GM18861 (cell line): ENCODE measurements at regions not wholly inside any gene's neighbourhood (a gene's known extent, or its start where the extent isn't known, plus 50 kb on each side); places are given as distances from the start of the nearest gene placed in this dataset.
"Not testable (repeated sequence)": the region's sequence is repeated elsewhere in the genome, so short reads cannot be mapped to it uniquely, and the experiment has no call there.

Experiments used
- ATAC-seq: cut with Tn5 transposase; IDR thresholded peaks from one replicate; pipeline ENCODE4 v1.9.1; 2021; ENCODE audit not compliant: unreplicated experiment

DNA sequence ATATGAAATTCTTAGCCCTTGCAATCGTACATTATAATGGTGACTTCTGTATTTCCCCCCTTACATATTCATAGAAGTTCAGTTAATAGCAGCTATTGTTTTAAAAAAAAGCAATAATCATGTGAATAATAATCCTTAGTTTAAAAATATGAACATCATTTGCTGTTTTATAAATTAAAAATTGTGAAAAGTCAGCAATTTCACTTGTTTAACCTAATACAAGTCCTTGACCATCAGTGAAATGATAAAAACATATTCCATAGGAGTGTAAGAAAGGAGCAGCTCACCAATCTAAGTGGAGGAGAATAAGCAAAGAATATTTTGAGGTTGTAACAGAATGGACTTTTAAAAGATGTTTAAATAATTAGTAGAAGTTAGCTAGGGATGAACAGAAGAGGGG lies 650.2 kb downstream of the SUCLG1 start:
- ATAC-seq = no peak

DNA sequence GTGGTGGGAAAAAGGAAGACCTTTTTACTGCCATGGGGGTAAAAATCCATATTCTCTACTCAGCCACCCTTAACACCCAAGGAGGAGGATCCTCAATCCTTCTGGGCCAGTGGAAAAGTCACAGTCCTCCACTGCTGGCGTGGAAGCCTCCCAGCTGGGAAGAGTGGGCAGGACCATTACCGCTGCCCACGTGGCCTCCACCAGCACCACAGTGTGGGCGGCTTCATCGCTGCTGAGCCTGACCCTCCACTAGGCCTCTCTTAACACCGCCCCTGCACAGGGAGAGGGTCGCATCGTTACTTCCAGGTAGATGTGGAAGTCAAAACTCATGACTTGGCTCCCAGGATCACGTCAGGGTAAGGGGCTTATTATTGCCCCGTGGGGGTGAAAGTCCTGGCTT lies 656.5 kb downstream of the SUCLG1 start:
- ATAC-seq = no peak

DNA sequence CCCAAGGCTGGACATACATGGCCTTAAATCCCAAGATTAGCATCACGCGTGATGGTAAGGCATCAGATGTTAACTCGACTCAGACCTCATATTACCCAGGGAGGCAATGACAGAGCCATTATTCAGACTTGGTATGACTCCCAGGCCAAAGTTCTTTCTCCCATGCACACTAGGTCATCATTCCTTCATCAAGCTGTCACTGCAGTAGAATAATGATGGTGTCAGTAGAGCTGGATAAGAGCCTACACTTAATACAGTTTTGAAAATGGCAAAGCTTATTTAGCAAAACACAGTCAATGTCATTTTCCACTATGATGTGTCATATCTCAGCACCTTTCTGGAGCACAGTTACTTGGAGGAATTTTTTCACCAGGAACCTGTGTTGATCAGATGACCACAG lies 663.3 kb downstream of the SUCLG1 start:
- no peak for ATAC-seq

DNA sequence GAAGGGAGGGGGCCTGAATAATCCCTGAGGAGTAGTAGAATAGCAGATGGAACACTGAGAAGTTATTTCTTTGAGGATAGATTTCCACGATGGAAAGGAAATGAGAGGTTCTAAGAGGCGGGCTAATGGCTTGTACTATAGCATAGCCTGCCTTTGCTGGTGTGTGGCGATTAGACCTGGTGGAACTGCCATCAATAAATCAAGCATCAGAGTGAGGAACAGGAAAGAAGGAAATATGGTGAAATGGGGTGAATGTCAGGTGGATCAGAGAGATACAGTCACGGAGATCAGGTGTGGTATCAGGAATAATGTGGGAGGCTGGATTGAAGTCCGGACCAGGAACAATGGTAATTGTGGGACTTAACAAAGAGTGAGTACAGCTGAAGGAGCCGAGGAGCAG lies 668.6 kb downstream of the SUCLG1 start:
- ATAC-seq = not testable (repeated sequence)

DNA sequence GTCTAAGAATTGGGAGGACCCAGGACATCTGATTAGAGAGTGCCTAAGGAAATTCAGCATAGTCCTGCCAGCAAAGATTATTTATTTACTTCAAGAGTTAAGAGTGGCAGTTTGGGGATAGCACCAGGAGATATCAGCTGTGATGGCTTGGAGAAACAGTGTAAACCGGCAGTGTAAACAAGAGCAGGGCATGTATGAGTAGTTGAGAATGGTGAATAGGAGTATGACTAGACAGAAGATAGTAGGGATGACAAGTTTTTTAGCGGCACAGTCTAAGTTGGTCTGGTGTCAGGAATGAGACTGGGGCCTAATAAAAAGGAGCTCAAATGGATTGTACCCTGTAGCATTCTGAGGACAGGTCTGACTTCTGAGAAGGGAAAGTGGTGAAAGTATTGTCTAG lies 669.4 kb downstream of the SUCLG1 start:
- ATAC-seq = not testable (repeated sequence)

DNA sequence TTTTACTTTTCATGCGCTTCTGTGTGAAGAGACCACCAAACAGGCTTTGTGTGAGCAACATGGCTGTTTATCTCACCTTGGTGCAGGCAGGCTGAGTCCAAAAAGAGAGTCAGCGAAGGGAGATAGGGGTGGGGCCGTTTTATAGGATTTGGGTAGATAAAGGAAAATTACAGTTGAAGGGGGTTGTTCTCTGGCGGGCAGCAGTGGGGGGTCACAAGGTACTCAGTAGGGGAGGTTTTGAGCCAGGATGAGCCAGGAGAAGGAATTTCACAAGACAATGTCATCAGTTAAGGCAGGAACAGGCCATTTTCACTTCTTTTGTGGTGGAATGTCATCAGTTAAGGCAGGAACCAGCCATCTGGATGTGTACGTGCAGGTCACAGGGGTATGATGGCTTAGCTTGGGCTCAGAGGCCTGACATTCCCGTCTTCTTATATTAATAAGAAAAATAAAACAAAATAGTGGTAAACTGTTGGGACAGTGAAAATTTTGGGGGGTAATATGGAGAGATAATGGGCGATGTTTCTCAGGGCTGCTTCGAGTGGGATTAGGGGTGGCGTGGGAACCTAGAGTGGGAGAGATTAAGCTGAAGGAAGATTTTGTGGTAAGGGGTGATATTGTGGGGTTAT lies 670.0 kb downstream of the SUCLG1 start:
- ATAC-seq = not testable (repeated sequence)

DNA sequence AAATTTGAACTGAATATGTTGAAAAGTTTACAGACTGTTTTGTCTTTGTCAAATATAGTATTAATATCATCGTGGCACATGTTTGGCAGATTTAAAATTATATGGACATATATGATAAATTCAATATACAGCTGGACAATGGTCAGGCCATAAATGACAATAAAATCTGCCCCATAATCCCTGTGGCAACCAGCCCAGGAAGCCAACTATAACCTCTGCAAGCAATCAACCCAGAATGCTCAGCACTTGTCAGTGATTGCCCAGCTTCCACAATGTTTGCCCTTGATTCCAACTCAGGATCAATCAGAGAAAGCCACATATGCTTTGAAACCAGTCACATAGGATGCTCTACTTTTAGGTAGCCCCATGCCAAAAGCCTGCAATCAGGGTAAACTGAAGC lies 671.9 kb downstream of the SUCLG1 start:
- no peak for ATAC-seq

DNA sequence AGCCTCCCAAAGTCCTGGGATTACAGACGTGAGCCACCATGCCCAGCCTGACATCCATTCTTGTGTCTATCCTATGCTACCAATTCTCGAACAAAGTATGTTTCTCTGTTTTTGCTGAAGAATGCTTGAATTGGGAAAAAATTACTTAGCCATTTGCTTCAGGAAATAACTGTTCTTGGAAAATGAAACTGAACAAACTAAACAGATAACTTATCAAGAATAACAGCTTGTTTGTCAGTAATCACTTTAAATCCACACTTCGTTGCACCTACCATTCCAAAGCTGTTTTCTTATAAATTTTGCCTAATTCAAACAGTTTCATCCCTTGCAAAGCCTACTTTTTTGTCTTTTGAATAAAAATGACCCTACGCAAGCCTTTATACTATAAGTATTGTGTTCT lies 672.9 kb downstream of the SUCLG1 start:
- no peak for ATAC-seq

DNA sequence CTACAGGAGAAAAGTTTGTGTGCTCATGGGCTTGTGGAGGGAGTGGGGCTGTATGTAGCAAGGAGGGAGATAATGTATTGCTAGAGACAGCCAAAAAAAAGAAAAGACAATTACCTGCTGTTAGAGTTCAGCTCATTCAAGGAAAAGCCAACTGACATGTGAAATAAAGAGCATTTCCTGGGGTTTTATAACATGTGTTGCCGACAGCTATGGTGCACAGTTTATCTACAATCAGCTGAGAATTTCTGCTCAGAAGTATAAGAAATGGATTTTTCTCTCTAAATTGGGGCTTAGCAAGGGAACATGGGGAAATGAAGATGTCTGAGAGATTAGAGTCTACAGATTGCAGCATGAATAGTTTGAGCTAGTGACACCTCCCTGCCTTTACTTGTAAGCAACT lies 674.1 kb downstream of the SUCLG1 start:
- no peak for ATAC-seq

DNA sequence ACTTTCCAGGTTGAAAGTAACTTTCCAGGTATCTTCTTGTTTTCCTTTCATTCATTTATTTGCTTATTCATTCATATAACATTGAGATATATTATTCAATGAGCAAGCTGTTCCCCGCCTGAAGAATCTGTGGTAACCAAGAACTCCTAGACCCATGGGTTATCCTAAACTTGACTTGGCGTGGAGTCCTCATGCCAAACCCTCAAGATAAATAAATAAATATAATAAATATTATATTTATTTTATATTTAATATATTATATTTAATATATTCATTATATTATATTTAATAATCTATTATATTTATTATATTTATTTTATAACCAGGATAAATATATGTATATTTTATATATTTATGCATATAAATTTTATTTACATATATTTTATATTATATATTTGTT lies 674.8 kb downstream of the SUCLG1 start:
- ATAC-seq = no peak

DNA sequence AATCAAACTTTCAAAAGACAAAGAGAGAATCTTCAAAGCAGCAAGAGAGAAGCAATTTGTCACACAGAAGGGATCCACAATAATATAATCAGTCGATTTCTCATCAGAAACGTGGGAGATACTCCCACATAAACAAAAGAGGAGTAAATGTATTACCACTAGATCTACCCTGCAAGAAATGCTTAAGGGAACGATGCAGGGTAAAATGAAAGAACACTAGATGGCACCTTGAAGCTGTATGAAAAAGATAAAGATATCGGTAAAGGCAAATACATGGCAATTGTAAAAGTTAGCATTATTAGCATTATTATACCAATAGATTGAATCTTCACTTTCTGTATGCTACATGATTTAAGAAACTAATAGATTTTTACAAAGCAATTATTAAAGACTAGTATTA lies 677.0 kb downstream of the SUCLG1 start:
- no peak for ATAC-seq

DNA sequence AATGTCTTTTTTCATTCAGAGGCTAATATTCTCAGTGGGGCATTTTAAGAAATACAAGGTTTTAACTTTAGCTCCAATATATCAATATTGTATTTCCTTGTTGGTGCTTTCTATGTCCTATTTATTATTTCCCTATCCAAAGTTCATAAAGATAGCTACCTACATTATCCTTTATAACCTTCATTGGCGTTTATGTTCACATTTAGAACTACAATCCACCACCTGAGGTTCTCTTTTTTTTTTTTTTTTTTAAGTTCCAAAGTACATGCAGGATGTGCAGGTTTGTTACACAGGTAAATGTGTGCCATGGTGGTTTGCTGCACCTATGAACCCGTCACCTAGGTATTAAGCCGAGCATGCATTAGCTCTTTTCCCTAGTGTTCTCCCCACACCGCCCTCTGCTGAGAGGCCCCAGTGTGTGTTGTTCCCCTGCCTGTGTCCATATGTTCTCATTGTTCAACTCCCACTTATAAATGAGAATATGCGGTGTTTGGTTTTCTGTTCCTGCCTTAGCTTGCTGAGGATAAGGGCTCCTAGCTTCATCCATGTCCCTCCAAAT lies 694.6 kb downstream of the SUCLG1 start:
- ATAC-seq = no peak

DNA sequence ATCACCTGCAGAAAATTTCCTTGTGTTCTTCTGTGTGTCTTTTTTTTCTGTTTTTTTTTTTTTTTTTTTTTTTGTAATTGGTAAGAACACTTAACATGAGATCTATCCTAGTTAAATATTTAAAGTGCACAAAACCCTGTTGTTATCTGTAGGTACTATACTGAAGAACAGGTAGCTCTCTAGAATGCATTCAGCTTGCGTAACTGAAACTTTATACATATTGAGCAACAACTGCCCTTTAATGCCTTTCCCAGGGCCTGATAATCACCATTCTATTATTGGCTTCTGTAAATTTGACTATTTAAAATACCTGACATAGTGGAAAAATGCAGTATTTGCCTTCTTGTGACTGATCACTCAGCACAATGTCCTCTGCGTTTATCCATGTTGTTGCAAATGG lies 701.8 kb downstream of the SUCLG1 start:
- ATAC-seq = no peak

DNA sequence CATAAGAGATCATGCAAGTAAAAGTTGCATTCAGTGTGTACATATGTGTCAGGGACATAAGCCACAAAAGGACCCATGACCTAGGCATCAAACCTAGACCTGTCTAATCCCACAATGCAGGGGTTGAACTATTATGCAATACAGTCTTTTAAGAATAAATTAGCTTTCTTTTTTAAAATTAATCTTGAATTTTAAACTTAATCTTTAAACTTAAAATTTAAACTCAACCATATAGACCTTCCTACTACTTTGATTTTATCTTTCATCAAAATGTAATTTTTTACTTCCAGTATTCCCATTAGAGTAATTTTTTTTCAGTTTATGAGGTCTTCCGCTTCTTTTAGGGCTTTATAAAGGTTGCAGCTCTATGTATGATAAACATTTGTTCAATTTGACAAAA lies 702.9 kb downstream of the SUCLG1 start:
- ATAC-seq = no peak

DNA sequence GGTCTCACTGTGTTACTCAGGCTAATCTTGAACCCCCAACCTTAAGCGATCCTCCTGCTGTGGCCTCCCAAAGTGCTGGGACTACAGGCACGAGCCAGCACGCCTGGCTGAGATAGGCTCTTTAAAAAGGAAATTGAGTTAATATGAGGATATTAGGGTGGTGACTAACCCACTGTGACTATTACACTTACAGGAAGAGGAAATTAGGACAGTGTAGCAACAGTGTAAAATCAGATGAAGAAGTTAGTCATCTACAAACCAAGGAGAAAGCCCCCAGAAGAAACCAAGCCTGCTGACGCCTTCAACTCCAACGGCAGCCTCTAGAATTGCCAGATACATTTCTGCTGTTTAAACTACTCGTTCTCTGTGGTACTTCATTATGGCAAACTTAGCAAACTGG lies 711.9 kb downstream of the SUCLG1 start:
- ATAC-seq = no peak

DNA sequence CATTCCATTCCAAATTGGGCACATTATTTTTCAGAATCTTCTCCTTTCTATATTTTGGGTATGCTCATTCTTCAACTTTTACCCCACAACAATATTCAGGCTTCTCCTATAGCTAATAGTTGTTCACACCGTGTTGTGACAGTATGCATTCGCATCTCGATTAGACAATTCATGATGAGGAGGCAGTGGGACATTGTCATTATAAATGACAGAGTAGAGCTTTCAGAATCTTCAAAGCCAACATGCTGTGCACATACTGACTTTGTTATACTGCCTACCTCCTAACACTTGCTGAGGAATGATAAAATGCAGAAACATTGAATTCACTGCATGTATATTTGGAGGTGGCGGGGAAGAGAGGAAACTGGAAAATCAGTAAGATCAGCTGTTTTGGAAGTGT lies 714.2 kb downstream of the SUCLG1 start:
- ATAC-seq = no peak

DNA sequence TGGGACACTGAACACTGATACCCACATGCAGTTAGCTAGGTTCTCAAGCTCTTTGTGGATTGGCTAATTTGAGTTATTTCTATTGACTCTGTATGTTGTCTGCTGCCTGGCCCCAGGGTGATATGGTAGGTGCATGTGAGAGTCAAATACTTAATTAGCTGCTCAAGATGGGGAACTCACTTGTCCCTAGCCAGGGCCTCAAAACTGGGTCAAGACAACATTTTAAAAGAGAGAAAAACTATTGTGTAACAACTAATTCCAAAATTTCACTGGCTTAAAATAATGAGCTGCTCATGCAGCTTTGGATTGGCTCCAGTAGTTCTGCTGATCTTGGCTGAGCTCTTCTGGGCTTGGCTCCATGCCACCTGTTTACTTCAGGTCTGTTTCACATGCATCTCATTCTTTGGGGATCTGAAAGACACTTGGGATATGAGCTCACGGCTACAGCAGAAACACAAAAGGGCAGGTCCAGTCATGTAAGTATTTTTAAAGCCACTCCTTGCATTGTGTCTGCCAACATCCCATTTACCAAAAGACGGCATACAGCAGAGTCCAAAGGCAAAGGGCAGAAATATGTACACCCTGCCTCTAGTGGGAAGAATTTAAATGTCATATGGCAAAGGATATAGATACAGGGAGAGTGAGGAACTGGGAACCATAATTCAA lies 716.8 kb downstream of the SUCLG1 start:
- ATAC-seq = no peak

DNA sequence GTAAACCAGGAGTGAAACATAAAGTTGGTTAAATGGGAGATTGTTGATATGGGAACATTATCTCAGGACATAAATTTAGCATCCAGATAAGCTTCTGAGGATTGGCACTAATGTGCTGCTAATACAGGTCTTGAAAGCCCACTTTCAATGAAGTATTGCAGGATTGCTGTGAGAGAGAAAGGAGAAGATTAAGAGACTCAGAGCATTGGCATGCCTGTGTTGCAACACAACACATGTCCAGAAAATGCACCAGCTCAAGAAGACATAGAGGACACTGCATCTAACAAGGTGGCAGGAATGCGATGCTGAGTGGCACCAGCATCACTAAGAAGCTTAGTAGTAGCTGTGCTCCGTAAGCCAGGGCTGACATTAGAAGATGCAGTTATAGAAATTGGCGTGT lies 728.9 kb downstream of the SUCLG1 start:
- ATAC-seq = no peak

DNA sequence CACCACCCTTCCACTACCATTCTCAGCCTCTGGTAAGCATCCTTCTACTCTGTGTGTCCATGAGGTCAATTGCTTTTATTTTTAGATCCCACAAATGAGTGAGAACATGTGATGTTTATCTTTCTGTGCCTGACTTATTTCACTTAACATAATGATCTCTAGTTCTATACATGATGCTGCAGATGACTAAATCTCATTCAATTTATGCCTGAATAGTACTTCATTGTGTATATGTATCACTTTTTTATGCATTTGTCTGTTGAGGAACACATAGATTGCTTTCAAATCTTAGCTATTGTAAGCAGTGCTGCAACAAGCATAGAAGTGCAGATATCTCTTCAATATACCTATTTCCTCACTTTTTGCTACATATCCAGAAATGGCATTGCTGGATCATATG lies 733.3 kb downstream of the SUCLG1 start:
- ATAC-seq = no peak

DNA sequence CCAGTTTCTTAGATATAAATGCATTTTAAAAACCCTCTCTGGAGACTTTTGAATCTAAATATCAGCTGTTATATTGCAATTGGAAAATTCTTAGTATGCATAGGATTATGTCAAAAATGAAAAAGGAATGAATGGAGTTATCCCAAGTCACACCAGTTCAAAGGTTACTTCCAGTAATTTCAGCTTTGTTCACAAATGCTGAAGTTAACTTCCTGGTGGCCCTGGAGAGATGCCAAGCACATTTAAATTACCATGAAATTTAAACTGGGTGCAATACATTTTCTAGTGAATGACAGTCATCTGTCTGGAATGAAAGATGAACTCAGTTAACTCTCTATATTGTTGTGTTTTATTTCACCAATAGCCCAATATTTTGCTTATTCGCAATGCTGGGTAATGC lies 753.9 kb downstream of the SUCLG1 start:
- no peak for ATAC-seq

DNA sequence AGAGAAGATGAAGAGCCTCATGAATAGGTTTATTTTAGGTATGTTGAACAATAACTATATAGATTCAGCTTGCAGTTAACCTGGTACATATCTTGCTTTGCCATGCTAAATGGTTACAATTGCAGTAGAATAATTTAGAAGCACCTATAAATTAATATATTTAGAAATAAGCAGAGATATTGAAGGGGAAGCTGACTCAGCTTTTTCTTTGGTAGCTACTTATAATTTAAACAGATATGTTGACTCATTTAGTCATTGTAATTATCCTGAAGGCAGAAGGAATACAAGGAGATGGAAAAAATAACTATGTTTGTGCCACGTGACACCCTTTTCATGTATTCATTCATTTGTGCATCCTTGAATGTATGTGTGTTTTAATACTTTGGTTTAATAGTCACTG lies 755.5 kb downstream of the SUCLG1 start:
- ATAC-seq = no peak

DNA sequence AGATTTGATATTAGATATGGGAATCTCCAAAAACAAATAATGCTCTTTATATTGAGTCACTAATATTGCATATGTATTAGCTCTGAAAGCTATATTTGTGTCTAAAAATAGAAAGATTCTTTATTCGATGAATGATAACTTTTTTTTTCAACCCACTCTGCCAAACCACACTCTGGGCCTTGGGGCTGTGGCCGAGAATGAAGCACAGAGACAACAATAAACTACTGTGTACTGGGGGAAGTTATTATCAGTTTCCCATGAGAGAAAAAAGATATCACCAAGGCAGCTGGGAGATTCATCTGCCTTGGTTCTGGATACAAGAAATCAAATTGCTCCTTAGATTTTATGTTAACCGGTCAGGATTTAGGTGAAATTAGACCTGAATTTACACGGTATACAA lies 762.2 kb downstream of the SUCLG1 start:
- ATAC-seq = no peak

DNA sequence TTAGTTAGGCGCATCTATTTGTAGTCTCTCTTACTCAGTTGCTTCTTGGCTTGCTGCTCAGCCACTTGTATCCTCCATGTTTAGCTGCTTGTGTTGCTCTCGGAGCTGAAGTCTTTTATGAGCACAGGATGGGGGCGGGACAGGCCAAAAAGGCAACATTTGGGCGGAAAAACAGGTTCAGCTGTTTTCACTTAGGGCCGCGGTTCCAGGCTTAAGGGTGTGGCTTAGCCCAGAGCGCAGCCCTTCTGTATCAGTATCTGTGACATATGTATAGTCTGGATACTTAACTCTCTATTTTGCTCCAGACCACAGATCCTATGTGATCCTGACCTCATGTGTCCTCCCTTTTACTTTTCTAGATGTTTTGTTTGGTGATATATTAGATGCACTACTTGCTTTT lies 763.5 kb downstream of the SUCLG1 start:
- ATAC-seq = no peak
